Mesendoderm (in vitro differentiated cells): ENCODE measurements at regions not wholly inside any gene's neighbourhood (a gene's known extent, or its start where the extent isn't known, plus 50 kb on each side); places are given as distances from the start of the nearest gene placed in this dataset.

Source experiments
- DNase-seq: peaks from one replicate; pipeline ENCODE4 v3.0.0; 2013
- H2AK5ac ChIP-seq: 2 replicates; pipeline ENCODE4 v1.6.1; 2013; ENCODE audit warnings: low read length, inconsistent platforms
- H2BK120ac ChIP-seq: 2 replicates; pipeline ENCODE4 v1.6.1; 2013; ENCODE audit warnings: low read depth, mild to moderate bottlenecking, low read length, moderate library complexity, mixed read lengths
- H2BK15ac ChIP-seq: replicated peaks from 2 replicates; pipeline ENCODE4 v1.6.1; 2013; ENCODE audit warnings: low read depth, mild to moderate bottlenecking, moderate library complexity
- H2BK5ac ChIP-seq: 2 replicates; pipeline ENCODE4 v1.6.1; 2013; ENCODE audit warnings: low read length, inconsistent platforms
- H3K18ac ChIP-seq: 2 replicates; pipeline ENCODE4 v1.6.1; 2013; ENCODE audit warnings: mild to moderate bottlenecking, low read length, mixed read lengths
- H3K23ac ChIP-seq: one replicate; pipeline ENCODE4 v1.6.1; 2013; ENCODE audit warnings: low read length
- H3K27ac ChIP-seq: 2 replicates; pipeline ENCODE4 v1.5.1; 2013; ENCODE audit warnings: low read depth, mild to moderate bottlenecking, inconsistent platforms, low read length, moderate library complexity
- H3K27me3 ChIP-seq: 2 replicates; pipeline ENCODE4 v1.6.1; 2013; ENCODE audit warnings: low read length, control low read depth, mild to moderate bottlenecking, inconsistent platforms; ENCODE audit not compliant: insufficient read depth, poor library complexity
- H3K36me3 ChIP-seq: 2 replicates; pipeline ENCODE4 v1.6.1; 2013; ENCODE audit warnings: low read length, inconsistent platforms; ENCODE audit not compliant: control insufficient read depth, insufficient read depth
- H3K4ac ChIP-seq: one replicate; pipeline ENCODE4 v1.6.1; 2013; ENCODE audit warnings: low read depth, mild to moderate bottlenecking, low read length, moderate library complexity
- H3K4me1 ChIP-seq: 2 replicates; pipeline ENCODE4 v1.6.1; 2013; ENCODE audit warnings: low read depth, low read length, inconsistent platforms; ENCODE audit not compliant: control insufficient read depth
- H3K4me2 ChIP-seq: 2 replicates; pipeline ENCODE4 v1.6.1; 2013; ENCODE audit warnings: low read length
- H3K4me3 ChIP-seq: 2 replicates; pipeline ENCODE4 v1.5.1; 2013; ENCODE audit warnings: mild to moderate bottlenecking, low read length
- H3K56ac ChIP-seq: one replicate; pipeline ENCODE4 v1.6.1; 2013; ENCODE audit warnings: low read length
- H3K79me1 ChIP-seq: 2 replicates; pipeline ENCODE4 v1.6.1; 2013; ENCODE audit warnings: low read length, inconsistent platforms
- H3K79me2 ChIP-seq: 2 replicates; pipeline ENCODE4 v1.6.1; 2013; ENCODE audit warnings: mild to moderate bottlenecking, low read length; ENCODE audit not compliant: control insufficient read depth, insufficient read depth
- H3K9ac ChIP-seq: 2 replicates; pipeline ENCODE4 v1.6.1; 2013; ENCODE audit warnings: low read length, inconsistent platforms
- H4K5ac ChIP-seq: one replicate; pipeline ENCODE4 v1.6.1; 2013; ENCODE audit warnings: low read length
- H4K8ac ChIP-seq: one replicate; pipeline ENCODE4 v1.6.1; 2013; ENCODE audit warnings: low read depth, mild to moderate bottlenecking, control low read depth, low read length, moderate library complexity
- WGBS: extraction: QIAGEN DNeasy Blood & Tissue Kit; methylation state at CpG from one replicate; pipeline ENCODE4 v1.1.7; 2013; ENCODE audit warnings: low lambda C conversion rate, missing lambda C conversion rate; ENCODE audit not compliant: insufficient coverage; ENCODE audit errors: extremely low coverage; 5-methylcytosine and 5-hydroxymethylcytosine counted together

DNA sequence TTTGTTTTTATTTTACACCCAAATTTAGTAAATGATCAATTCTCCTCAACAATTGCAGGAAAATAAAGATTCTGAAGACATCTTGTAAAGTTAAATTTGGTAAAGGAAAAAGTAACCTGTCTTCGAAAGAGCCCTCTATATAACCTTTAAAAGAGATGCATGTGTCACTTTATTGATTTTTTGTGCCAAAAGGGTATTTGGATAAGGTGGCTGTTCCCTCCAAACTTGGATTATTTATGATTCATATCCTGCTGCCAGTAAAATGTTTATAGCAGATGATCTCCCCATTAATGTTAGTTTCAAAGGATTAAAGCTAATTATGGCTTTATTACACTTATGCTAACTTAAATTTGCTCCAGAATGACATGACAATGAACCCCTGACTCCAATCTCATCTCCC lies 98.8 kb downstream of the DUSP6 start:
- Histone ChIP-seq H3K79me2 (no peaks in the 10 kb centered on the region), H3K27me3 (no peaks in the 10 kb centered on the region), H3K9ac (no peak overlapping the region), H3K36me3 (no peaks in the 10 kb centered on the region), H4K8ac (no peak overlapping the region), H3K27ac (no peak overlapping the region), H2BK15ac (no peak overlapping the region), H3K4me3 (no peak overlapping the region), H2AK5ac (no peak overlapping the region), H3K4me1 (no peaks in the 10 kb centered on the region), H3K18ac (no peak overlapping the region), H3K79me1 (no peaks in the 10 kb centered on the region), H2BK5ac (no peak overlapping the region), H4K5ac (no peak overlapping the region), H3K4ac (no peak overlapping the region), H2BK120ac (no peak overlapping the region), H3K56ac (no peak overlapping the region), H3K23ac (no peak overlapping the region), H3K4me2 (no peak overlapping the region)
- DNase-seq = no peak
- no CpG with 5 or more reads among the region's 1 CpG for WGBS

GRCh38 chr12:89252284-89252683 lies 100.0 kb downstream of the DUSP6 start:
- Histone ChIP-seq H3K4me1 (peaks cover 2% of the 10 kb centered on the region), H3K9ac (no peak overlapping the region), H4K8ac (no peak overlapping the region), H3K18ac (no peak overlapping the region), H3K4me2 (no peak overlapping the region), H2BK15ac (peak overlapping the region; percentile 60), H3K79me1 (no peaks in the 10 kb centered on the region), H3K27me3 (no peaks in the 10 kb centered on the region), H2AK5ac (no peak overlapping the region), H4K5ac (no peak overlapping the region), H2BK120ac (no peak overlapping the region), H3K36me3 (no peaks in the 10 kb centered on the region), H3K4ac (no peak overlapping the region), H3K79me2 (no peaks in the 10 kb centered on the region), H3K56ac (no peak overlapping the region), H3K4me3 (no peak overlapping the region), H2BK5ac (no peak overlapping the region), H3K27ac (no peak overlapping the region), H3K23ac (no peak overlapping the region)
- DNase-seq = no peak
- WGBS = no CpG with 5 or more reads among the region's 4 CpGs

GRCh38 chr12:89251342-89252271 lies 100.7 kb downstream of the DUSP6 start:
- no peak overlapping the region for H3K9ac ChIP-seq
- H2BK5ac ChIP-seq = no peak overlapping the region
- H3K27ac ChIP-seq = no peak overlapping the region
- no peak overlapping the region for H3K4ac ChIP-seq
- H4K8ac ChIP-seq = no peak overlapping the region
- no peaks in the 10 kb centered on the region for H3K79me1 ChIP-seq
- no peak overlapping the region for H3K4me3 ChIP-seq
- no peak overlapping the region for H3K23ac ChIP-seq
- no peak overlapping the region for H3K18ac ChIP-seq
- no CpG with 5 or more reads among the region's 6 CpGs for WGBS
- no peaks in the 10 kb centered on the region for H3K79me2 ChIP-seq
- H3K4me1 ChIP-seq = peaks cover 2% of the 10 kb centered on the region
- H3K4me2 ChIP-seq = no peak overlapping the region
- H2AK5ac ChIP-seq = peak overlapping the region; percentile 57
- DNase-seq = no peak
- H2BK120ac ChIP-seq = no peak overlapping the region
- H2BK15ac ChIP-seq = no peak overlapping the region
- no peak overlapping the region for H4K5ac ChIP-seq
- H3K56ac ChIP-seq = no peak overlapping the region
- H3K36me3 ChIP-seq = no peaks in the 10 kb centered on the region
- no peaks in the 10 kb centered on the region for H3K27me3 ChIP-seq

GRCh38 chr12:89250636-89251035 lies 101.7 kb downstream of the DUSP6 start:
- DNase-seq = no peak
- no peak overlapping the region for H3K56ac ChIP-seq

DNA sequence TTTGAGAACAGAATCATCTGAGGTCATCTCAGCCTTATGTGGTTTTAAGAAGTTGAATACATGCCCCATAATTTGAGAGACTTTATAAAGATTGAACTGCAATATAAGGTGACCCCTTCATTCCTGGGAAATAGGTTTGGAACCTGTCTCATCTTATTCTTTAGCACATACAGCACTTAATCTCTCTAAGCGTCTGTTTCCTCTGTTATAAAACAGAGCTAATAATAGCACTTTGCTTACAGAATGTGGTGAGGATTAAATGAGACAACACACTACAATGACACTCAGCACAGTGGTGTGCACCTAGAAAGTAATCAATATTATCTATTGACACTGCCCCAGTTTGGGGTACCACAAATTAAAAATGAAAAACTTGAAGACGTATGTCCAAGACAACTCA lies 102.1 kb downstream of the DUSP6 start:
- Histone ChIP-seq H2BK5ac (no peak overlapping the region), H3K27ac (no peak overlapping the region), H3K56ac (no peak overlapping the region), H2BK15ac (no peak overlapping the region), H2AK5ac (no peak overlapping the region), H4K8ac (no peak overlapping the region), H3K23ac (no peak overlapping the region), H3K9ac (no peak overlapping the region), H3K27me3 (no peaks in the 10 kb centered on the region), H2BK120ac (no peak overlapping the region), H3K4me3 (no peak overlapping the region), H3K36me3 (no peaks in the 10 kb centered on the region), H4K5ac (no peak overlapping the region), H3K79me2 (no peaks in the 10 kb centered on the region), H3K4me2 (no peak overlapping the region), H3K18ac (no peak overlapping the region), H3K79me1 (no peaks in the 10 kb centered on the region), H3K4me1 (peaks cover 6% of the 10 kb centered on the region), H3K4ac (no peak overlapping the region)
- WGBS = no CpG with 5 or more reads among the region's 2 CpGs
- DNase-seq = no peak

More at GRCh38 chr12:89250636-89251035, 101.7 kb downstream of the DUSP6 start:
- H3K4ac ChIP-seq = no peak overlapping the region
- H3K23ac ChIP-seq = no peak overlapping the region
- H2BK5ac ChIP-seq = no peak overlapping the region
- H3K27me3 ChIP-seq = no peaks in the 10 kb centered on the region
- no peak overlapping the region for H3K4me2 ChIP-seq
- H3K9ac ChIP-seq = no peak overlapping the region
- H3K4me1 ChIP-seq = peaks cover 5% of the 10 kb centered on the region
- H2BK120ac ChIP-seq = no peak overlapping the region
- H3K4me3 ChIP-seq = no peak overlapping the region
- H2AK5ac ChIP-seq = no peak overlapping the region
- H4K5ac ChIP-seq = no peak overlapping the region
- no peak overlapping the region for H2BK15ac ChIP-seq
- H3K36me3 ChIP-seq = no peaks in the 10 kb centered on the region
- no peak overlapping the region for H3K27ac ChIP-seq
- H3K79me1 ChIP-seq = no peaks in the 10 kb centered on the region
- no peak overlapping the region for H3K18ac ChIP-seq
- no peaks in the 10 kb centered on the region for H3K79me2 ChIP-seq
- no peak overlapping the region for H4K8ac ChIP-seq

- no peak for DNase-seq
- H3K36me3 ChIP-seq = no peaks in the 10 kb centered on the region
- H3K4me1 ChIP-seq = peaks cover 19% of the 10 kb centered on the region
- H3K18ac ChIP-seq = peak overlapping the region; percentile 75
- H3K27me3 ChIP-seq = no peaks in the 10 kb centered on the region
- no peak overlapping the region for H3K56ac ChIP-seq
- no peak overlapping the region for H3K4ac ChIP-seq
- H4K5ac ChIP-seq = no peak overlapping the region
- H4K8ac ChIP-seq = no peak overlapping the region
- no peak overlapping the region for H2BK5ac ChIP-seq
- WGBS = no CpG with 5 or more reads among the region's 2 CpGs
- H3K27ac ChIP-seq = no peak overlapping the region
- H3K23ac ChIP-seq = no peak overlapping the region
- no peak overlapping the region for H3K4me2 ChIP-seq
- H2BK15ac ChIP-seq = peak overlapping the region; percentile 64
- no peak overlapping the region for H3K4me3 ChIP-seq
- no peaks in the 10 kb centered on the region for H3K79me1 ChIP-seq
- H2AK5ac ChIP-seq = no peak overlapping the region
- H3K9ac ChIP-seq = no peak overlapping the region
- H2BK120ac ChIP-seq = no peak overlapping the region
- no peaks in the 10 kb centered on the region for H3K79me2 ChIP-seq
These were observed 104.3 kb downstream of the DUSP6 start for GRCh38 chr12:89247967-89248366.
